Umbilical cord (tissue), 1 donor: ENCODE measurements at regions not wholly inside any gene's neighbourhood (a gene's known extent, or its start where the extent isn't known, plus 50 kb on each side); places are given as distances from the start of the nearest gene placed in this dataset.

ENCODE experiments used
- DNase-seq: peaks from one replicate; pipeline ENCODE4 v3.0.0-alpha.2; 2015; ENCODE audit warnings: low spot score

DNA sequence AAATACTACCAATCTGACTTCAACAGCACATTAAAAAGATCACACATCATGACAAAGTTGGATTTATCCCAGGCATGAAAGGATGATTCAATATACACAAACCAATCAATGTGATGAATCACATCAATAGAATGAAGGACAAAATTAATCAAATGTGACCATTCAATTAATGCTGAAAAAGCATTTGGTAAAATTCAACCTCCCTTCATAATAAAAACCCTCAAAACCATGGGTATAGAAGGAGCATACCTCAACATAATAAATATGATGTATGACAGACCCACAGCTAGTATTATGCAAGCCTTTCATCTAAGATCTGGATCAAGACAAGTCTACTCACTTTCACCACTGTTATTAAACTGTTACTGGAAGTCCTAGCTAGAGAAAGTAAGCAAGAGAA is 921.7 kb upstream of the RAG2 start:
- DNase-seq: no peak

GRCh38 chr11:37512156-37512780 is 914.2 kb upstream of the RAG2 start:
- no peak for DNase-seq

DNA sequence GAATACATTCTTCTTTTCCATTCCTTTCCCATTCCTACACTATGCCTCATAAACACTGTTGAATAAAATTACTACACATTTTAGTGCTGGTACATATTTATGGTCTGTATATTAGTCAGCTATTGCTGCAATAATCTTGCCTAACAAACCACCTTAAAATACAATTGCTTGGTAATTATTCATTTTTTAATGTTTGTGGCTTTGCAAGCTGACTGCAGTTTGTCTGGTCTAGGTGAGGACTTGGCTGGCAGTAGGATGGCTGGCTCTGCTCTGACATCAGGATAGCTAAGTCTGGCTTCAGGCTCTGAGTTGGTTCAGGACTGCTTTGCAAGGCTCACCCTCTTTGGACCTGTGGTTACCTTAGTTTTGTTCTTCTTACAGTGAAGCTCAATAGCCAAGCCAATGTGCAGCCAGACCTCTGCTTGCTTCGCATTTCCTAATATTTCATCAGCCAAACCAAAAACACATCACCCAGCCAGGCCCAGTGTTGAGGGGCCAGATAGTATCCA is 913.4 kb upstream of the RAG2 start:
- no peak for DNase-seq

DNA sequence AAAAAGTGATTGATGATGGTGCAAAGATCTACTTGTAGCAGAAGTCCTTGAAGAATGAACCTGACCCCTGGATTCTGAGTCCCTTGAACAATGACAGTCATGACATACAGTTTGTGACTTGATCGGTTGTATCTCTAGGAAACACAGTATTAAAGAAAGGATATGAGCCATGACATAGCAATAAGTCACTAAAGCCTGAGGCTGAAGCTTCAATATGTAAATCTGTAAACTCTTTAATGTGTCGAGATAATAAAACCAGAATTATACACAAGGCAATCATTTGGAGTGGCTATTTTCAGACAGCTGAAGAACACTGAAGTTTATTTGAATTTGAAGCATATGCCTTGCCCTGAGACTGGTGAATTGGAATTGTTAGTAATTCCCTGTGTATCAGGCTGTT is 911.5 kb upstream of the RAG2 start:
- DNase-seq: no peak

DNA sequence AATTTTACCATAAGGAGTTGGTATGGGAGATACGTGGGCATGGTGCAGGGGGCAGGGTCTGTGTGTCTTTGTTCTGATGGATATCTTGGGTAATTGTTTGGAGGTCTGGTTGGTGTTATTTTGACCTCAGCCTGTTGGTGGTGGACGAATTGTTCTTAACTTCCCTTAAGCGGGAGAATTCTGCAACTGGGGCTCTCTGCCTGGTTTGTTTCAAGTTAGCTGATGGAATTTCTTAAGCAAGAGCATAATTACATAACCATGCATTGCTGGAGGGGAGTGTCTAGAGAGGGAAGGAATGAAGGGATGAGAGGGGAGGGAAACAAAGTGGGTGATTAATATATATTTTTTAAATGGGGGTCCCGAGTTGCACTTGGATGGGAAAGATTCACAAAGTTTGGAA is 908.5 kb upstream of the RAG2 start:
- peak; percentile 67 for DNase-seq

DNA sequence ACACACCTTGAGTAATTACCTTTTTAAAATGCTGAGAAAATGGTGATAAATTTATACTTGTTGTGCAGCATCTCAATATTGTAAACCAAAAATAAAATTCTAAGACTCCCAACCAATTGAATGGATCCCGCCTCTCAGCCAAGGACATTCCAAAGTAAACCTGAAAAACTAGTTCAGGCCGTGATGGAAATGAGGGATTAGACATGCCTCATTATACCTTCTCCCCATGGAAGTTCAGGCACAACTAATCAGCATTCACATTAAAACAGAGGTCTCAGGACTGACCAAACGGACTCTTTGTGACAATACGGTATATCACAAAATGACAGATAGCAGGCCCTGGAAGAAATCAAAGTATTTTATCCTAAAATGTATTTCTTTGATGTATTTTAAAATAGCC is 907.4 kb upstream of the RAG2 start:
- no peak for DNase-seq

- DNase-seq: peak; percentile 83
Observed at GRCh38 chr11:37504921-37505320, 906.9 kb upstream of the RAG2 start.

- DNase-seq: peak; percentile 42
Observed at GRCh38 chr11:37504060-37504611, 906.1 kb upstream of the RAG2 start.

GRCh38 chr11:37503411-37504059 is 905.5 kb upstream of the RAG2 start:
- DNase-seq: no peak

GRCh38 chr11:37502202-37502601 is 904.2 kb upstream of the RAG2 start:
- DNase-seq: no peak

GRCh38 chr11:37500425-37500824 is 902.4 kb upstream of the RAG2 start:
- peak; percentile 40 for DNase-seq

DNA sequence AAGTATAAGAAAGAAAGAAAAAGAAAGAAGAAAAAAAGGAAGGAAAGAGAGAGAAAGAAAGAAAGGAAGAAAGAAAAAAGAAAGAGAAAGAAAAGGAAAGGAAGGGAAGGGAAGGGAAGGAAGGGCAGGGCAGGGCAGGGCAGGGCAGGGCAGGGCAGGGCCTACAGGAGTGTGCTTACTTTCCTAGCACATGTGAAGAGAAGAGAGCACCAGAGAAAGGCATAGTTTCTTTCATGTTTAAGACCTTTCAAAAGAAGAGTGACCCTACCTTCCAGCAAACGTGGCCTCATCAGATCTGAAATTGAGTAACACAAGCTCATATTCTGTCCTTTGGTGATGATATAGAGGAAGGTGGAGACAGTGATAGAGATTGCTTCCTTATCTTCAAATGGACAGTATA is 899.3 kb upstream of the RAG2 start:
- DNase-seq: no peak

- DNase-seq: no peak
Observed at GRCh38 chr11:37496201-37496600, 898.2 kb upstream of the RAG2 start.

DNA sequence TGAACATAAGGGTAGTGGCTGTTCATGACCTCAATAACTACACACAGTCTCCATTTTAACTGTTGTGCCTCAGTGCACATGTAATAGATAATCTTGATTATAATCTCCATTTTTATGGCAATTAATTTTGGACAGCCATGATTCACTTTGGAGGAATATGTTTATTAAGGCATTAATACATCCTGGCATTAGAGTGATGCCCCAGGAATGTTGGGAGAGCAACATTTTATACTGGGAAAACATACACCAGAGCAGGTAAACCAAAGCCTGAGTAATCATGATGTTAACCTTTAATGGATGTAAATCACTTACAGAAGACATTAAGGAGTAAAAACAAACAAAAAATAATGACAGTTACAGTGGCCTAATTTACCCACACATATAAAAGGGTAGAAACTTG is 886.3 kb upstream of the RAG2 start:
- DNase-seq: no peak

GRCh38 chr11:37483761-37484160 is 885.7 kb upstream of the RAG2 start:
- no peak for DNase-seq

DNA sequence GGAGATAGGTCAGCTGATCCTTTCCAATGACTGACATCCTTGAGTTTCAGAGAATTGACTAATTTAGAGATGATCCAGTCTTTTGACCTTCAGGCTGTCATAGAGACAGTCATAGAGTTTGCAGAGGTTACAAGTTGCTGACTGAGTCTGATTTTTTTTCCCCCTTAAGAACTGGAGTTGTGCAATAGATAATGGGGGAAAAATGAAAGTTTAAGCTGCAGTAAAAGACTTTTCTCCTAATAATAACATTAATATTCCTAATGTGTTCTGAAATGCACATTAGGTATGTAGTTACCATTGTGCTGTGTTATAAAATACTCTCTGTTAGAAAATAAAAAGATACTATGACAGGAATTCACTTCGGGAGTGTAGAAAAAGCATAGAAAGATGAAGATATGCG is 876.9 kb upstream of the RAG2 start:
- peak; percentile 10 for DNase-seq

DNA sequence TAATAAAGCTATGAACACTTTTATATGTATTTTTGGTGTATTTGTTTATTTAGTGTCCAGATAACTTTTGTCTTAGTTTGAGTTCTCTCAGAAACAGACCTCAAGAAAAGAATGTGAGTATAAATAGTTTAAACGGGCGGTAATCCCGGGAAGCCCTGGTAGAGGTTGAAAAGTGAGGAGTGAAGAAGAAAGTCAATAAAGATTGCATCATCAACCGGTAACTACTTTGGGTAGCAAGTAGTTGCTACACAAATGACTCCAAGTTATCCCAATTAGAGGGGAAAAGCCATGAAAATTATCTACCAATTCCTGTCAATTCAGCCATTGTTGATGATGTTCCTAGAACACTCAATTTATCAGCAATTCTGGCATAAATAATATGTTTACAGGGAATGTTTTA is 870.3 kb upstream of the RAG2 start:
- DNase-seq: no peak

GRCh38 chr11:37465221-37465620 is 867.2 kb upstream of the RAG2 start:
- no peak for DNase-seq

DNA sequence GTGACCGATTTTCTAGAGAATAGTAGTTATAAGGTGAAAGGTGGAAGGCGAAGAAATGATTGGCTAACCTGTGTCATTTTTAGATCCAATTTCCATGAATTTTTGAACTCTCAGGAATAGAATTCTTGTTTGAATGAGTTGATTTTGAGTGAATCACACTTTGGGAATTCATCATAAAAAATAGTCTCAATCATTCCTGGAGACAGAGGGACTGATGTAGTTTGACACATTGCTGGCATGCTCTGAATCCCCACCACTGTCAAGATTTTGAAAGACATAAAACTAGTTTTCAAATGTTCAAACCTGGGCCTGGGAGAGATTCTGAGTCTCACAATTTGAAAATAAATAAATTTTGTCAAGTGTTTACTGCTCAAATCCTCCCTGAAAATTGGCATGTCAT is 861.4 kb upstream of the RAG2 start:
- no peak for DNase-seq

- peak; percentile 69 for DNase-seq
Observed at GRCh38 chr11:37456746-37457145, 858.7 kb upstream of the RAG2 start.

DNA sequence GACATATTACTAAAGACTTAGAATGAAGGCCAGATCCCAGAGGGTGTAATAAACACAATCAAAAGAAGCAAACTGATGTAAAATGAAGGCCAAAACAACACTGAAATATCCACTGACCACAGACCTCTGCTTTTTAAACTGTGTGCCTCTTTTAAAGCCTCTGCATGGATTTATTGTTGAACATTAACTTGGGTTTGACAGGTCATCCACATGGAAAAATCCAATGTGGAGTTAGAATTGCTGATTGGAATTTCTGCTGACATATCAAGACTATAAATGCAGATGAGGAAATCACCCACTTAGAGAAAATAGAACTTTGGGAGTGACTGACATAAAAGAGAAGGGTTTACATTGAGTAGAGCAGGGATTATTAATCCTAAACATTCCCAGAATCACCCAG is 853.9 kb upstream of the RAG2 start:
- DNase-seq: no peak

- no peak for DNase-seq
Observed at GRCh38 chr11:37450613-37451012, 852.6 kb upstream of the RAG2 start.

GRCh38 chr11:37449146-37449545 is 851.1 kb upstream of the RAG2 start:
- peak; percentile 71 for DNase-seq
